ENCODE measurements at regions not wholly inside any gene's neighbourhood (a gene's known extent, or its start where the extent isn't known, plus 50 kb on each side); places are given as distances from the start of the nearest gene placed in this dataset.
"Not testable (repeated sequence)": the region's sequence is repeated elsewhere in the genome, so short reads cannot be mapped to it uniquely, and the experiment has no call there.

DNA sequence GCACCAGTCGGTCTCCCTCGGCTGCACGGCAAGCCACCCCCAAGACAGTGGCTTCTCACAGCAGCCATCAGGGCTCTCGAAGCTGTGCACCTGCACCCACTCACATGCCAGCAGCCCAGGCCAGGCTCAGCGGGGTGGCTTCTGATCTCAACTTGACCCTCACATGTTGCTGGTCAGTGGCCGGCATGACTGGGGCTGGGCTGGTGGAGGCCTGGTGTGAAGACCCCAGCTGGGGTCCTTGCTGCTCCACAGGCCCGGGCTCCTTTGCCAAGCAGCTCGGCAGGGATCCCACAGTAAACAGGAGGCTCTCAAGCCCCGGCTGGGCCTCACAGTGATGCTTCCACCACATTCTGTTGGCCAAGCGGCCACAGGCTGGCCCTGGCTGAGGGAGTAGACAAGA, 128.2 kb downstream of the BRD1 start:
- no peak overlapping the region for H3K4me3 ChIP-seq (ENCODE audit: low read length in 2 of 2)
- no peaks in the 10 kb centered on the region for H3K4me1 ChIP-seq (ENCODE audit: control insufficient read depth in 2 of 2, insufficient read depth in 2 of 2, low read length in 2 of 2)
- peaks cover 0 to 4% of the 10 kb centered on the region in 2 donors for H3K27me3 ChIP-seq (ENCODE audit: control insufficient read depth in 2 of 2, insufficient read depth in 2 of 2, low read length in 2 of 2)
- no peak overlapping the region for H3K9ac ChIP-seq (ENCODE audit: low read depth in 1 of 2, low read length in 2 of 2)
- H3K36me3 ChIP-seq (ENCODE audit: control insufficient read depth in 2 of 2, insufficient read depth in 2 of 2, low read length in 2 of 2): no peaks in the 10 kb centered on the region
- H3K27ac ChIP-seq (ENCODE audit: low read depth in 2 of 2, low read length in 2 of 2): no peak overlapping the region
- H3K9me3 ChIP-seq (ENCODE audit: control insufficient read depth in 2 of 2, low read length in 2 of 2): peaks cover 0 to 3% of the 10 kb centered on the region in 2 donors

DNA sequence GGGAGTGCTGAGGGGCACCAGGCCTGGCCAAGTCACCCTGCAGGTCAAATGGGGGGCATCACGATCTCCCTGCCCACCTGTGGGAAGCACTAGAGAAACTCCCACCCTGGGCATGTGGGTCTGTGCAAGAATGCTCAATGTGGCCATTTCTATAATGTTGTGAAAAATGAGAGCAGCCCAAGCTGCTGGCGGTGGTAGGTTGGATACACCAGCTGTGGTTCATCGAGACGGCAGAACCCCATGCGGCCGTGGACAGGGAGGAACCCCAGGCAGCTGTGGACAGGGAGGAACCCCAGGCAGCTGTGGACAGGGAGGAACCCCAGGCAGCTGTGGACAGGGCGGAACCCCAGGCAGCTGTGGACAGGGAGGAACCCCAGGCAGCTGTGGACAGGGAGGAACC, 129.1 kb downstream of the BRD1 start:
- H3K4me3 ChIP-seq (ENCODE audit: low read length in 2 of 2); H3K9me3 ChIP-seq (ENCODE audit: control insufficient read depth in 2 of 2, low read length in 2 of 2); H3K9ac ChIP-seq (ENCODE audit: low read depth in 1 of 2, low read length in 2 of 2); H3K36me3 ChIP-seq (ENCODE audit: control insufficient read depth in 2 of 2, insufficient read depth in 2 of 2, low read length in 2 of 2); H3K27ac ChIP-seq (ENCODE audit: low read depth in 2 of 2, low read length in 2 of 2); H3K4me1 ChIP-seq (ENCODE audit: control insufficient read depth in 2 of 2, insufficient read depth in 2 of 2, low read length in 2 of 2); H3K27me3 ChIP-seq (ENCODE audit: control insufficient read depth in 2 of 2, insufficient read depth in 2 of 2, low read length in 2 of 2): not testable (repeated sequence)

DNA sequence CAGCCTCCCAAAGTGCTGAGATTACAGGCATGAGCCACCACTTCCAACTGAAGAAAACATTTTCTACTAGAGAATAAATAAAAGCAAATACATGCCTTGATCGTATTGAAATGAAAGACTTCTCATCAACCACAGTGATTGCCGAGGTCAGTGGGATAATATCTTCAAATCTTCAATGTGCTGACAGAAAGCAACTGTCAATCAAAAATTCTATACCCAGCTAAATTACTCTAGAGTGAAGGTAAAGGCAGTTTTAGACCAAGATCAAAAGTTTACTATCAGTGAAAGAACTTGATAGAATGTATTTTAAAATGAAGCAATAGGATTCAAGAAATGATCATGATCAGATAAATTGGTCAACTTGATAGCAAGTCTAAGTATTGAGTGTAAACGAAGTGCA, 130.6 kb downstream of the BRD1 start:
- H3K9me3 ChIP-seq (ENCODE audit: control insufficient read depth in 2 of 2, low read length in 2 of 2): peaks cover 0 to 2% of the 10 kb centered on the region in 2 donors
- H3K9ac ChIP-seq (ENCODE audit: low read depth in 1 of 2, low read length in 2 of 2): no peak overlapping the region
- H3K27me3 ChIP-seq (ENCODE audit: control insufficient read depth in 2 of 2, insufficient read depth in 2 of 2, low read length in 2 of 2): no peaks in the 10 kb centered on the region
- no peaks in the 10 kb centered on the region for H3K36me3 ChIP-seq (ENCODE audit: control insufficient read depth in 2 of 2, insufficient read depth in 2 of 2, low read length in 2 of 2)
- H3K4me1 ChIP-seq (ENCODE audit: control insufficient read depth in 2 of 2, insufficient read depth in 2 of 2, low read length in 2 of 2): no peaks in the 10 kb centered on the region
- no peak overlapping the region for H3K4me3 ChIP-seq (ENCODE audit: low read length in 2 of 2)
- H3K27ac ChIP-seq (ENCODE audit: low read depth in 2 of 2, low read length in 2 of 2): no peak overlapping the region

DNA sequence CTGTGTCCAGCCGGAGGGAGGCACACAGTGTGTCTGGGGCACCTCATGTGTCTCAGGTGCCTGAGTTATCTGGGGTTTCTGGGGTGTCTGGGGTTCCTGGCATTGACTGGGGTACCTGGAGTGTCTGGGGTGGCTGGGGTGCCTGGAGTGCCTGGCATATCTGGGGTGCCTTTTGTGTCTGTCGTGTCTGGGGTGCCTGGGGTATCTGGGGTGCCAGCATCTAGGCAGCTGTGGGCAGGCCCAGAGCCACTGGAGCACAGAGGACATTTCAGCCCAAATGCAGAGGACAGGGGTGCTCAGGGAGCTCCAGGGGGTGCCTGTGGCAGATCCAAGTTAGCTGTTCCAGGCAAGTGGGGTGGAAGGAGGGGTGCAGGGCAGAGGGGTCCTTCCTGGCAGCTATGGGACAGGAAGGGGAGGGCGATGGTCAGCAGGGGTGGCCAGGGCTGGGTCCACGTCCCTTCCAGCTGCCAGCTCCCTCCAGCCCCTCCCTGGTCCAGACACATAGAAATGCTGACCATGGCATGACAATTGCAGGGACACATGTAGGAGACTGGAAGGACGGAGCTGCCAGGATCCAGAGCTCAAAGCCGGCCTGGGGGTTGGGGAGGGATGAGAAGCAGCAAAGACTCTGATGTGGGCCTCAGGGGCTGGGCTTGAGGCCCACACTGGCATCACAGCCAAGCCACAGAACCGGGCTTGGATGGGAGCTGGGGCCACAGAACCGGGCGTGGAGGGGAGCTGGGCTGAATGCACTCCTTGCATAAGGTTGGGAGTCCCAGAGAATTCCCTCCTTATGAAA, 133.0 kb downstream of the BRD1 start:
- Histone ChIP-seq H3K4me1 (ENCODE audit: control insufficient read depth in 2 of 2, insufficient read depth in 2 of 2, low read length in 2 of 2) (no peaks in the 10 kb centered on the region), H3K9ac (ENCODE audit: low read depth in 1 of 2, low read length in 2 of 2) (no peak overlapping the region), H3K4me3 (ENCODE audit: low read length in 2 of 2) (no peak overlapping the region), H3K27me3 (ENCODE audit: control insufficient read depth in 2 of 2, insufficient read depth in 2 of 2, low read length in 2 of 2) (no peaks in the 10 kb centered on the region), H3K9me3 (ENCODE audit: control insufficient read depth in 2 of 2, low read length in 2 of 2) (no peaks in the 10 kb centered on the region), H3K27ac (ENCODE audit: low read depth in 2 of 2, low read length in 2 of 2) (no peak overlapping the region), H3K36me3 (ENCODE audit: control insufficient read depth in 2 of 2, insufficient read depth in 2 of 2, low read length in 2 of 2) (no peaks in the 10 kb centered on the region)

DNA sequence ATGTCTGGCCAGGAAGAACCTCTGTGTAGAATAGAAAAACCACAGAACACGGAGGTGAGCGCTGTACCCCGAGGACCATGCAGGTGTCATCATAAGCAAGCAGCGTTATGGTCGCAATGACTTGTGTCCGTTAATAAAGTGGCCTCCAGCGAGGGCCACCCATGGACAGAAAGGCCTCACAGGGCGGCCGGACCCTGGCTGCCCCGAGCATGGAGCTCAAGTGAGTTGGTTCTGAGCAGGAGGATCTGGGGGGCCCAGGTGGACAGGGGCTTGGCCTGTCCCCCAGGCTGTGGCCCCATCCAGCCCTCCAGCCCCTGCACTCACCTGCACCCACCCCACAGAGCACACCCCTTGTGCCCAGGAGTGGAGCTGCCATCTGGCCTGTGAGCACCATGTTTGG, 133.8 kb downstream of the BRD1 start:
- no peak overlapping the region for H3K9ac ChIP-seq (ENCODE audit: low read depth in 1 of 2, low read length in 2 of 2)
- H3K4me3 ChIP-seq (ENCODE audit: low read length in 2 of 2): no peak overlapping the region
- H3K36me3 ChIP-seq (ENCODE audit: control insufficient read depth in 2 of 2, insufficient read depth in 2 of 2, low read length in 2 of 2): no peaks in the 10 kb centered on the region
- no peaks in the 10 kb centered on the region for H3K27me3 ChIP-seq (ENCODE audit: control insufficient read depth in 2 of 2, insufficient read depth in 2 of 2, low read length in 2 of 2)
- no peaks in the 10 kb centered on the region for H3K4me1 ChIP-seq (ENCODE audit: control insufficient read depth in 2 of 2, insufficient read depth in 2 of 2, low read length in 2 of 2)
- H3K9me3 ChIP-seq (ENCODE audit: control insufficient read depth in 2 of 2, low read length in 2 of 2): no peaks in the 10 kb centered on the region
- no peak overlapping the region for H3K27ac ChIP-seq (ENCODE audit: low read depth in 2 of 2, low read length in 2 of 2)

DNA sequence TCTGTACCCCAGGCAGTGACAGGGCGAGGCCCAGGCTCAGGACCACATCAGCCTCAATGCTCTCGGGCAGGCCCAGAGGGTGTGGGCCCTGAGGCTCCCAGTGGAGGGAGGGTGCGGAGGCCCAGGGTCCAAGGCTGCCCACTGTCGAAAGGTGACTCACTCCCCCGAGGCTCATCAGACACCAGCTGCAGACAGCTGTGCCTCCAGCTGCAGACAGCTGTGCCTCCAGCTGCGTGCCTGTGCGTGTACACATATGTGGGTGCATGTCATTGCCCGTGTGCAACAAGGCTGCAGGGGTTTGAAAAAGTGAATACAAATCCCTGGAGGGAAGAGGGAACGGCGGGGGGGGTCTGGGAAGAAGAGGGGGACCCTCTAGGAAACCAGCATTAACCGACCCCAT, 134.3 kb downstream of the BRD1 start:
- Histone ChIP-seq H3K27ac (ENCODE audit: low read depth in 2 of 2, low read length in 2 of 2) (no peak overlapping the region), H3K9me3 (ENCODE audit: control insufficient read depth in 2 of 2, low read length in 2 of 2) (no peaks in the 10 kb centered on the region), H3K4me1 (ENCODE audit: control insufficient read depth in 2 of 2, insufficient read depth in 2 of 2, low read length in 2 of 2) (no peaks in the 10 kb centered on the region), H3K36me3 (ENCODE audit: control insufficient read depth in 2 of 2, insufficient read depth in 2 of 2, low read length in 2 of 2) (no peaks in the 10 kb centered on the region), H3K4me3 (ENCODE audit: low read length in 2 of 2) (no peak overlapping the region), H3K9ac (ENCODE audit: low read depth in 1 of 2, low read length in 2 of 2) (no peak overlapping the region), H3K27me3 (ENCODE audit: control insufficient read depth in 2 of 2, insufficient read depth in 2 of 2, low read length in 2 of 2) (no peaks in the 10 kb centered on the region)

DNA sequence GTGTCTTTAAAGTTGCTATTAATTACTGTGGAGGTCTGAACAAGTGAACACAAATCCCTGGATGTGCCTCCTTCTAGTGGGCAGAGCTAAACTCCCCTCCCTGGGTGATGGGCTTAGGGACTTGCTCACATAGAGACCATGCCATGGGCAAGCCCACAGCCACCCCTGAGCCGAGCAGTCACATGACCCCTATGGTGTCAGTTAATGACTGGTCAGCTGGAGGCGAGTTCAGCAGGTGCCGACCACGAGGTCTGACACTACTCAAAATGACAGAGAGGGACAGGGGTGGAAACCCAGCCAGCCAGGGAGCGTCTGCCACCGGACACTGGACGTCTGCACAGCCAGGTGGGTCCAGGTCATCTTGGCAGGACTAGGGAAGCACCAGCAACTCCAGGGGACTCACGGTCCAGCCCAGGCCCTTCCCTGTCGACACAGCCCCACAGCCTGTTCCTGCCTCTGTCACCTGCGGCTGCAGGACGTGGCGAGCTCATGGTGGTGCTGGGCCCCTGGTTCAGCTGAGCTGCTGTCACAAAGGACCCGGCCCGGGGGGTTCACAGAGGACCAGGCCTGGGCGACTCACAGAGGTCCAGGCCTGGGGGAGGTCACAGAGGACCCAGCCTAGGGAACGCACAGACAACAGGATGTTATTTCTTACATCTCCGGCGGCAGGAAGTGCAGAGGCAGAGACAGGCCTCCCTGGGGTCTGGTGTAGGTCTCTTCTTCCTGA, 135.0 kb downstream of the BRD1 start:
- no peak overlapping the region for H3K4me3 ChIP-seq (ENCODE audit: low read length in 2 of 2)
- H3K4me1 ChIP-seq (ENCODE audit: control insufficient read depth in 2 of 2, insufficient read depth in 2 of 2, low read length in 2 of 2): no peaks in the 10 kb centered on the region
- H3K9me3 ChIP-seq (ENCODE audit: control insufficient read depth in 2 of 2, low read length in 2 of 2): no peaks in the 10 kb centered on the region
- H3K9ac ChIP-seq (ENCODE audit: low read depth in 1 of 2, low read length in 2 of 2): no peak overlapping the region
- no peaks in the 10 kb centered on the region for H3K36me3 ChIP-seq (ENCODE audit: control insufficient read depth in 2 of 2, insufficient read depth in 2 of 2, low read length in 2 of 2)
- no peak overlapping the region for H3K27ac ChIP-seq (ENCODE audit: low read depth in 2 of 2, low read length in 2 of 2)
- H3K27me3 ChIP-seq (ENCODE audit: control insufficient read depth in 2 of 2, insufficient read depth in 2 of 2, low read length in 2 of 2): no peaks in the 10 kb centered on the region

DNA sequence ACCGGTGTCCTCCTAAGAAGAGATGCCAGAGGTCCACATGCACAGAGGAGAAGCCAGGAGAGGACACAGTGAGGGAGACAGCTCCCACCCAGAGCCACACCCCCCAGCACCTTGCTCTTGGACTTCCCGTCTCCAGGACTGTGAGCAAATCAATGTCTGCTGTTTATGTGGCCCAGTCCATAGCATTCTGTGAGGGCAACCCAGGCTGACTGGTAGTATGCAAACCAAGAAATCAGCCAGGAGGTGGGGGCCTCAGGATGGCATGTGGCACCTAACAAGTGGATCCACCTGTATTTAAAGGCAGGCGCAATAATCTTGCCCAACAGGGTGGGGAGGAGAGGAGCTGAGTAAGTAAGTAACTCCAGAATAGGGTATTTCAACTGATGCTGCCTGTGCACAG, 136.4 kb downstream of the BRD1 start:
- Histone ChIP-seq H3K36me3 (ENCODE audit: control insufficient read depth in 2 of 2, insufficient read depth in 2 of 2, low read length in 2 of 2) (no peaks in the 10 kb centered on the region), H3K4me1 (ENCODE audit: control insufficient read depth in 2 of 2, insufficient read depth in 2 of 2, low read length in 2 of 2) (no peaks in the 10 kb centered on the region), H3K27me3 (ENCODE audit: control insufficient read depth in 2 of 2, insufficient read depth in 2 of 2, low read length in 2 of 2) (no peaks in the 10 kb centered on the region), H3K9ac (ENCODE audit: low read depth in 1 of 2, low read length in 2 of 2) (no peak overlapping the region), H3K9me3 (ENCODE audit: control insufficient read depth in 2 of 2, low read length in 2 of 2) (no peaks in the 10 kb centered on the region), H3K4me3 (ENCODE audit: low read length in 2 of 2) (no peak overlapping the region), H3K27ac (ENCODE audit: low read depth in 2 of 2, low read length in 2 of 2) (no peak overlapping the region)

DNA sequence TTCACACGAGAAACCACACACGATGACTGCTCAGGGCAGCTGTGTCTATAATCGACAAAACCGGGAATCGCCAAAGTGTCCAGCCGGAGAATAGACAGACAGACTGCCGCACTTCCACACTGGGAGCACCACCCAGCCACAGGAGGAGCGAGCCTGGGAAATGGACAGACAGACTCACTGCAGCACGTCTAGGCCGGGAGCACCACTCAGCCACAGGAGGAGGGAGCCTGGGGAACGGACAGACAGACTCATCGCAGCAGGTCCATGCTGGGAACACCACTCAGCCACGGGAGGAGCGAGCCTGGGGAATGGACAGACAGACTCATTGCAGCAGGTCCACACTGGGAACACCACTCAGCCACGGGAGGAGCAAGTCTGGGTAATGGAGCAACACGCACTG, 137.2 kb downstream of the BRD1 start:
- Histone ChIP-seq H3K27me3 (ENCODE audit: control insufficient read depth in 2 of 2, insufficient read depth in 2 of 2, low read length in 2 of 2) (no peaks in the 10 kb centered on the region), H3K4me3 (ENCODE audit: low read length in 2 of 2) (no peak overlapping the region), H3K9me3 (ENCODE audit: control insufficient read depth in 2 of 2, low read length in 2 of 2) (no peaks in the 10 kb centered on the region), H3K9ac (ENCODE audit: low read depth in 1 of 2, low read length in 2 of 2) (no peak overlapping the region), H3K27ac (ENCODE audit: low read depth in 2 of 2, low read length in 2 of 2) (no peak overlapping the region), H3K4me1 (ENCODE audit: control insufficient read depth in 2 of 2, insufficient read depth in 2 of 2, low read length in 2 of 2) (no peaks in the 10 kb centered on the region), H3K36me3 (ENCODE audit: control insufficient read depth in 2 of 2, insufficient read depth in 2 of 2, low read length in 2 of 2) (no peaks in the 10 kb centered on the region)

DNA sequence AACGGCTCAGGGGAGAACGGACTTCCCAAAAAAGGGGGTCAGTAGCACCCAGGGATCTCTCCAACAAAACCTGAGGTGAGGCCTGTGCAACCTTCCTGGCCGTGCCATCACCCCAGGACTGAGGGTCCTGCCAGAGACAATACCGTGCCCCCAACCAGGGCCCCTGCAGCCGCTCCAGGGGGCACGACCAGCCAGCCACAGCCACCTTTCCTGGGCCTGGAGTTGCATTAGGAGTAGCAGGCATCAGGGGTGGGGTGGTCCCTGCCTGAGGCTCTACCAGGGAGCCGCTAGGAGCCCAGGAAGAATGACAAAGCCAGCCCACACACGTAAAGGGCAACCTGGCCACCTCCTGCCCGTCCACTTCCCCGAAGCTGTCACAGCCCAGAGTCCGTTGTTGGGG, 137.8 kb downstream of the BRD1 start:
- Histone ChIP-seq H3K9me3 (ENCODE audit: control insufficient read depth in 2 of 2, low read length in 2 of 2) (no peaks in the 10 kb centered on the region), H3K36me3 (ENCODE audit: control insufficient read depth in 2 of 2, insufficient read depth in 2 of 2, low read length in 2 of 2) (no peaks in the 10 kb centered on the region), H3K4me3 (ENCODE audit: low read length in 2 of 2) (no peak overlapping the region), H3K27ac (ENCODE audit: low read depth in 2 of 2, low read length in 2 of 2) (no peak overlapping the region), H3K9ac (ENCODE audit: low read depth in 1 of 2, low read length in 2 of 2) (no peak overlapping the region), H3K4me1 (ENCODE audit: control insufficient read depth in 2 of 2, insufficient read depth in 2 of 2, low read length in 2 of 2) (no peaks in the 10 kb centered on the region), H3K27me3 (ENCODE audit: control insufficient read depth in 2 of 2, insufficient read depth in 2 of 2, low read length in 2 of 2) (no peaks in the 10 kb centered on the region)
